ENCODE measurements at regions not wholly inside any gene's neighbourhood (a gene's known extent, or its start where the extent isn't known, plus 50 kb on each side); places are given as distances from the start of the nearest gene placed in this dataset.

- POLR2A ChIA-PET: no interaction called here
- H3K27me3 ChIP-seq (ENCODE audit: control insufficient read depth in 2 of 2, insufficient read depth in 2 of 2, low read length in 2 of 2): no peaks in the 10 kb centered on the region
- ATAC-seq (no peak), DNase-seq (ENCODE audit: extremely low read depth in 1 of 4, low spot score in 3 of 4) (no peak), FAIRE-seq (no peak)
- no peaks in the 10 kb centered on the region for H3K9me1 ChIP-seq (ENCODE audit: control insufficient read depth, insufficient read depth, low read length)
- in situ Hi-C loops (cut with MboI): no loop called here
- no TSS peak for BruUV-seq (replicated peaks)
- no peaks in the 10 kb centered on the region for H3K9me3 ChIP-seq (replicated peaks; ENCODE audit: control insufficient read depth, insufficient read depth, low read depth, low read length)
- no peaks in the 10 kb centered on the region for H3K79me2 ChIP-seq (ENCODE audit: control insufficient read depth, insufficient read depth, low read length)
- no peak overlapping the region for H3K27ac ChIP-seq (ENCODE audit: extremely low read depth, low read depth, low read length)
- 92% methylated on average over 4 of the region's 4 CpGs for WGBS (ENCODE audit: insufficient coverage, low coverage, missing lambda C conversion rate)
- no peak overlapping the region for H3K4me3 ChIP-seq
- intact Hi-C loops (cut with micrococcal nuclease): no loop called here
- CTCF ChIA-PET (ENCODE audit: low intra/inter-chr PET ratio): no interaction called here
- no peak overlapping the region for H2AFZ ChIP-seq (ENCODE audit: low read depth, low read length)
- no peak overlapping the region for H3K9ac ChIP-seq (ENCODE audit: insufficient read depth in 1 of 2, low read depth in 2 of 2, low read length in 2 of 2)
- no peak overlapping the region for H3K4me2 ChIP-seq (ENCODE audit: insufficient read depth, low read length)
- H4K20me1 ChIP-seq (replicated peaks; ENCODE audit: control insufficient read depth, insufficient read depth, low read length): no peaks in the 10 kb centered on the region
- H3K4me1 ChIP-seq (replicated peaks in 1 of 2; ENCODE audit: control insufficient read depth in 2 of 2, insufficient read depth in 2 of 2, low read length in 2 of 2): no peaks in the 10 kb centered on the region
- peaks cover 46% of the 10 kb centered on the region for H3K36me3 ChIP-seq (ENCODE audit: control insufficient read depth, insufficient read depth, low read length)
- no peak for TF ChIP-seq NR2C2 (CRISPR knock-in tag; IDR thresholded peaks at IDR 0.05)
- TF ChIP-seq NR2C2 (tag; IDR thresholded peaks at IDR 0.05): no peak
- TF ChIP-seq TEAD1 (CRISPR knock-in tag; IDR thresholded peaks at IDR 0.05): no peak
- no peak for TF ChIP-seq MNT (conservative IDR thresholded peaks at IDR 0.05)
- TF ChIP-seq BCL6 (CRISPR knock-in tag; IDR thresholded peaks at IDR 0.05): no peak
- no peak for TF ChIP-seq ZFP36 (IDR thresholded peaks at IDR 0.05; ENCODE audit: low read depth, low read length, partially characterized antibody)
- no peak for TF ChIP-seq TBL1XR1 (IDR thresholded peaks at IDR 0.05; ENCODE audit: low read length in 2 of 2)
- TF ChIP-seq BCOR (IDR thresholded peaks at IDR 0.05): no peak
- no peak for TF ChIP-seq GMEB1 (CRISPR knock-in tag; IDR thresholded peaks at IDR 0.05)
- no peak for TF ChIP-seq KLF10 (CRISPR knock-in tag; IDR thresholded peaks at IDR 0.05)
- no peak for TF ChIP-seq RBBP5 (IDR thresholded peaks at IDR 0.05; ENCODE audit: borderline replicate concordance, insufficient read depth, low read length, poor library complexity, severe bottlenecking)
- no peak for TF ChIP-seq ZNF785 (CRISPR knock-in tag; IDR thresholded peaks at IDR 0.05)
- no peak for TF ChIP-seq POLR3G (IDR thresholded peaks at IDR 0.05; ENCODE audit: extremely low read depth, insufficient read length, insufficient replicate concordance)
- TF ChIP-seq ZNF253 (CRISPR knock-in tag; conservative IDR thresholded peaks at IDR 0.05): no peak
- no peak for TF ChIP-seq CEBPG (CRISPR knock-in tag; IDR thresholded peaks at IDR 0.05)
- no peak for TF ChIP-seq CEBPG (tag; conservative IDR thresholded peaks at IDR 0.05 in 1 of 2, IDR thresholded peaks at IDR 0.05 in 1 of 2)
- no peak for TF ChIP-seq E2F5 (CRISPR knock-in tag; IDR thresholded peaks at IDR 0.05)
- no peak for TF ChIP-seq RB1 (IDR thresholded peaks at IDR 0.05; ENCODE audit: low read depth)
These were observed 54.4 kb downstream of the ZZZ3 start for GRCh38 chr1:77627978-77628570.

Data from K562 (cell line).